GM18511 (cell line): ENCODE measurements at regions not wholly inside any gene's neighbourhood (a gene's known extent, or its start where the extent isn't known, plus 50 kb on each side); places are given as distances from the start of the nearest gene placed in this dataset.
"Not testable (repeated sequence)": the region's sequence is repeated elsewhere in the genome, so short reads cannot be mapped to it uniquely, and the experiment has no call there.

Source experiments
- ATAC-seq: cut with Tn5 transposase; IDR thresholded peaks from one replicate; pipeline ENCODE4 v1.9.1; 2021; ENCODE audit warnings: mild to moderate bottlenecking, moderate library complexity; ENCODE audit not compliant: unreplicated experiment

GRCh38 chr1:14424325-14425002 lies 174.0 kb upstream of the KAZN start:
- no peak for ATAC-seq

DNA sequence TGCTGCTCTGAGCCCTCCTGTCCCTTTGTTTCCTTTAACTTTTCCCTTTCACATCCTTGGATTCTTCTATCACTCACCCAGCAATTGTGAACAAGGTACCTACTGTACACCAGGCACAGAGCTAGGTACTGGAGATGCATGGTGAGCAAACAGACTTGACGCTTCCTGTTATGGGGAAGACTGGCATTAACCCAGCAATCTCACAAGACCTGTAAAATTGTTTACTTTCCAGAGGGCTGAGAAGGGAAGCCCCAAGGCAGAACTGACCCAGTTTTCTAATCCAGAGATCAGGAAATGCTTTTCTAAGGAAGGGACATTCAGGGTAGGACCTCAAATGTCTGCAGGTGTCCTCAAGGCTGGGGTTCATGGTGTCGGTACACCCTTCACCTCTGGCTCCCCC lies 171.6 kb upstream of the KAZN start:
- ATAC-seq = no peak

- ATAC-seq = no peak
Observed at GRCh38 chr1:14429577-14429976, 168.9 kb upstream of the KAZN start.

- ATAC-seq = not testable (repeated sequence)
Observed at GRCh38 chr1:14432728-14433127, 165.8 kb upstream of the KAZN start.

DNA sequence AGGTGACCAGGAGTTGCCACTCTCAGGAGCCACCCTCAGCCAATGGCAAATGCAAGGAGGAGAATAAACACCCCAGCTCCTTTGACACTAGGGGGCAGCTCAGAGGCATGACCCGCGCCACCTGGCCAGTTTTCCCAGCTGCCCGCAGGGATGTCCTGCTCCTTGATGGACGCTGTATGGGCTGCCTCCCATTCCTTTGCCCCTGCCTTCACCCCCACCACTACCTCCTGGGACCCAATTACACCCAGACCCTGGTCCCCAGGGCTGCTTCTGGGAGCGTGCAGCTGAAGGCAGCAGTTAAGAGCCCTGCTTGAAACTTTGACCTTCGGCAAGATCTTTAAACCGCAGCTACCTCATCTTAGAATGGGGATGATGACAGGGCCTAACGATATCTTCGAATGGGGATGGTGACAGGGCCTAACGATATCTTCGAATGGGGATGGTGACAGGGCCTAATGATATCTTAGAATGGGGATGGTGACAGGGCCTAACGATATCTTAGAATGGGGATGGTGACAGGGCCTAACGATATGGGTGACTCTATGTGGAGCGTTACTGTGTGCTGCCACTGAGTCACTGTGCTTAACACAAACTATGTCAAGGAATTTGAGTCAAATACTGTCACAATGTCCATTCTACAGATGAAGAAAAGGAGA lies 163.0 kb upstream of the KAZN start:
- no peak for ATAC-seq

- no peak for ATAC-seq
Observed at GRCh38 chr1:14437417-14437918, 161.0 kb upstream of the KAZN start.

- no peak for ATAC-seq
Observed at GRCh38 chr1:14438127-14438769, 160.2 kb upstream of the KAZN start.

- no peak for ATAC-seq
Observed at GRCh38 chr1:14439015-14439414, 159.5 kb upstream of the KAZN start.

DNA sequence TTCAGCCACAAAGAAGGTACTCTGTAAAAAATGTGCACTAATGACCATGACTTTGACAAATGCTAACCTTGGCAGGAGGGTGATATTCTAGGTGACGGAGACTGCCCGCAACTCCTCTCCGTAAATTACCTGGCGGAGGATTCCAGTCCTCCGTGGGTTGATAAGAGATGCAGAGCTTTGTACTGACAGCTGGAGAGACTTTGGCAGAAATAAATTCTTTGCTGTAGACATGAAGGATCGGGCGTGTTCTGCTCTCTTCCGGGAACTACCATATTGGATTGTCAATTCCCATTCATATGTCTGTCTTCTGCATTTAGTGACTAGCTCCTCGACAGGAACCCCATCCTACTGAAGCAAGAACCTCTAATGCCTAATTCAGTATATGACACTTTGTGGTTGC lies 158.3 kb upstream of the KAZN start:
- ATAC-seq = no peak

DNA sequence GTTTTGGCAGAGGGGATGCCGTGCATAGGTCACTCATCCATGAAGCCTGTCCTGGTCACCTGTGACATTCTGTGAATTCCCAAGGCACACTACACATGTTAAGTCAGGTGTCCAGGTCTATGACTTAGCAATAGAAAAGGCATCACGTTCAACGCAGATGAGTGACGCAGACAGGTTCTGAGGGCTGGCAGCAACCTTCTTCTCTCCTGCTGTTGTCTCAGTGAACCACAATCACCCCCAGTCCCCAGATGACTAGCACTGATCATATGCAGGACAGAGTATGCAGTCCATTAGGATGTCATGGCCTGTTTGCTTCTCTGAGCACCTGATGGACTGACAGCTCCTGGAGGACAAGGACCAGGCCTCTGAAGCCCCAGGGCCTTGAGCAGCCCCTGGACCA lies 157.8 kb upstream of the KAZN start:
- ATAC-seq = no peak

DNA sequence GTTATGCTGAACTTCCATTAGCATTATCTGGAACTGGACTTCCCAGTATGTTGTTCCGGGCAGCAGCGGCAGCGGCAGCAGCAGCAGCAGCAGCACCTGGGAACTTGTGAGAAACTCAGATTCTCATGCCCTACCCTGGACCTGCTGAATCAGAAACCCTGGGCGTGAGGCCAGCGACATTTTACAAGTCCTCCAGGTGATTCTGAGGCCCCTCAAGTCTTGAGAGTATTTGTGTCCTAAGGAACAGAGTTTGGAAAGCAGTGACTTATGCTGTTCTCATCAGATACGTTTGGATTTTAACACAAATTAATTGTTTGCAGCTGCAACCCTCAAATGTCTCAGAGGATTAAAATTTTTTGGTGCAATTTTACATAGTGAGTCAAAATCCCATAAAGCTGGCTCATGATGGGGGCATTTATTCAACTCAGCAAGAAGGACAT lies 157.2 kb upstream of the KAZN start:
- ATAC-seq = no peak

DNA sequence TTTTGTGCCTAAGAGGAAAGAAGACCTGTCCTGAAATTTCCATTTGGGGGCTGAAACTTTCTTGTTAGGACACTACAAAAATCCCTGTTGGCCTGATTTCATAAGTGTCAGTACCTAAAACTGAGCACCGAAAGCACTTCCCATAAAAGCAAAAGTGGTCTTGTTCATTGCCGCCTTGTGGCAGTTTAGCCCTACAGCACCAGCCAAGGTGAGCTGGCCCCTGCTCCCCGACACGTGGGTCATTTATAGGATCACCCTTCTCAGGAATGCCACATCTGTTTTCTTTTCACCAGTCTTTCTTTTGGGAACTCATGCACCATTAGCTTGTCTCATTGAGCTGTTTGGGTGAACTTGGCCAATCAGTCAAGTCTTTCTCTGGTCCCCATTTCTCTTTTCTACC lies 155.8 kb upstream of the KAZN start:
- no peak for ATAC-seq

DNA sequence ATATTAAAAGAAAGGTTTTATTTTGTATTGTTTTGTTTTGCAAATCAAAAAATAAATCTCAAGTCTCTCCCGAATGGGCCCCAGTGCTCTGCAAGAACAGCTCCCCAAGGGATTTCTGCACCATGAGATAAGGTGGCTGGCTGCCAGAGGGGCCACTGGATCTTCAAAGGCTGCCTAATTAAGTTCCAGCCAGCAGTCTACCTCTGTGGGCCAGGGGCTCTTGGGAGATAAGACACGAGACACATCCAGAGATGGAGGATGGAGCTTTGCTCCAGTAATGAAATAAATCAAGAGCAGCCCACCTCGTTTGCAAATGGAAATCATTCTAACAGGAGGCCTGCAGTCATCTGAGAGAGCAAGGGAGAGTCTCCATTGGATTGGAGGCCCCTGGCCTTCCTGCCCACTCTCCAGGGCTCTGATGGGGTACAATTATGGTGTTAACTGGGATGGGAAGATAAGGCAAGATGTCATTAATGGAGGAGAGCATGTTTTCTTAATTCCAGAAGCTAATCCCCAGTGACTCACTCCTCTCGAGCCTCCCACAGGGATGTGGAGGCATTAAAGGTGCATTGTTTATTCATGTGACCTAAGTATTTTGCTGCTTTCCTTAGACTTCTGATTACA lies 155.2 kb upstream of the KAZN start:
- ATAC-seq = no peak

GRCh38 chr1:14451217-14451616 lies 147.3 kb upstream of the KAZN start:
- no peak for ATAC-seq

DNA sequence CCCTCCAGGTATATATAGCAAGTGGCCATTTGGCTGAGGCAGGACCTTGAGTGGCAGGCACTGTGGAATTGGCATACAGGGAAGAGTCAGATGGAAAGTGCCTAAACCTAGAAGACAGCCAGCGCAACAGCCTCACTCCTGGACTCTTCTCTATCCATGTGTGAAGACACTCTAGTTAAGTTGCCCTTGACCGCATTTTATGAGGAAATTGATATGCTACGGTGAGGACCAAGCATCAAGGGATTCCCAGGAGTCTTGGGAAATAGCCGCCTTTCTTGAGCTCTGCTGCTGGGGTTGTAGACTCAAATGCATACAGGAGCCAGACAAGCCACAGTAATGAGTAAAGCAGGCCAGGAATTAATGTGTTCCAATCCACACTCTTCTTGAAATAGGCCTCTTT lies 145.9 kb upstream of the KAZN start:
- no peak for ATAC-seq

- ATAC-seq = no peak
Observed at GRCh38 chr1:14460173-14460572, 138.3 kb upstream of the KAZN start.

GRCh38 chr1:14462851-14463250 lies 135.6 kb upstream of the KAZN start:
- ATAC-seq = no peak

DNA sequence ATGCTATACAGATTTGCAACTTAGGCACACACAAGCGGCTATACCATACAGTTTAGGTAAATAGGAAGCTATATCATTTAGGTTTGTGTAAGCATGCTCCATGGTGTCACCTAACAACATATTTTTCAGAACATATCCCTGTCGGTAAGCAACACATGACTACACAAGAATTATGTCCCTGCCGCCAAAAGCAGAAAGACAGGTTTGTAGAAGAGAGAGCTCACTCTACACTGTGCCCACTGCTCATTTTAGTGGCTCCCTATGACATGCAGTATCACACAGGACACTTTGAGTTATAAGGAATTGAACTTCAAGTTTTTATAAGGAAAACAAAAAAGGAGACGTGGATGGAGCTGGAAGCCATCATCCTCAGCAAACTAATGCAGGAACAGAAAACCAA lies 132.5 kb upstream of the KAZN start:
- ATAC-seq = no peak

DNA sequence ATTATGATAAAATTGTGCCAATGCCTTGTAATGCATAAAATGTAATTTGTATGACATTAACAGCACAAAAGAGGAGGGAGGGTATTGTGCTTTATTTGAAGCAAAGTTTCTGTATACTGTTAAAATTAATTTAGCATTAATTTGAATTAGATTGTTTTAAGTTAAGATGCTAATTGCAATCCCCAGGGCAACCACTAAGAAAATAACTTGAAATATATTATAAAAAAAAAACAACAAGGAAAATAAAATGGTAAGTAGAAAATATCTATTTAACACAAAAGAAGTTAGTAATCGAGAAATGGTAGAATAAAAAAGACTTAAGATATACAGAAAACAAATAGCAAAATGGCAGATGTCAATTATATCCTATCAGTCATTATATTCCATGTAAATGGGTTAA lies 131.4 kb upstream of the KAZN start:
- no peak for ATAC-seq

- no peak for ATAC-seq
Observed at GRCh38 chr1:14468751-14469150, 129.7 kb upstream of the KAZN start.

GRCh38 chr1:14470802-14471201 lies 127.7 kb upstream of the KAZN start:
- ATAC-seq = no peak

GRCh38 chr1:14474856-14475255 lies 123.6 kb upstream of the KAZN start:
- no peak for ATAC-seq
